Erythroblast (primary cell): ENCODE measurements at regions not wholly inside any gene's neighbourhood (a gene's known extent, or its start where the extent isn't known, plus 50 kb on each side); places are given as distances from the start of the nearest gene placed in this dataset.

Experiments
- DNase-seq, 2 experiments: peaks; one replicate each; lab custom pipeline; 2025; lab: John Stamatoyannopoulos, UW
- GATA1 ChIP-seq: IDR thresholded peaks from 2 replicates; pipeline ENCODE4 v1.6.1; 2011; ENCODE audit warnings: low read depth, mild to moderate bottlenecking, control low read depth, low read length, moderate library complexity
- POLR2A ChIP-seq: IDR thresholded peaks from 2 replicates; pipeline ENCODE4 v1.6.1; 2011; ENCODE audit warnings: mild to moderate bottlenecking, low read length

- no peak for DNase-seq
- TF ChIP-seq GATA1 (no peak), POLR2A (no peak)
Measured at GRCh38 chr7:47145982-47146381, 435.9 kb downstream of the TNS3 start.

GRCh38 chr7:47145186-47145725, 436.7 kb downstream of the TNS3 start:
- no peak for DNase-seq
- no peak for TF ChIP-seq GATA1
- no peak for TF ChIP-seq POLR2A

- TF ChIP-seq GATA1: no peak
- TF ChIP-seq POLR2A: no peak
- no peak for DNase-seq
Measured at GRCh38 chr7:47143339-47143738, 438.6 kb downstream of the TNS3 start.

- TF ChIP-seq GATA1: no peak
- TF ChIP-seq POLR2A: no peak
- DNase-seq: no peak
Measured at GRCh38 chr7:47142867-47143175, 439.1 kb downstream of the TNS3 start.

GRCh38 chr7:47142169-47142866, 439.6 kb downstream of the TNS3 start:
- DNase-seq: peak; percentile 6 to 10

DNA sequence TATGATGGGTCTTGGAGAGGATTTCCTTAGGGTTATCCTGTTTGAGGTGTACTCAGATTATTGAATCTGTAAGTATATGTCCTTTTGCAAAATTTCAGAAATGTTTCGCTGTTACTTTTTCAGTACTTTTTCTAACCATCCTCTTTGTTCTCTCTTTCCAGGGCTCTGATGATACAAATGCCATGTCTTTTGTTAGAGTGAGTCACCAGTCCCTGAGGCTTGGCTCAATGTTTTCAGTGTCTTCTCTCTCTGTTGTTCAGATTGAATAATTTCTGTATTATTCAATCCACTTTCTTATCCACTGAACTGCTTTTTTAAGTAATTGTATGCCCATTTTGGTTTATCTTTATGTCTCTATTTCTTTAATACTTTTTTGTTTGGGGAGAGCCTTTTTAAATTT, 449.4 kb downstream of the TNS3 start:
- no peak for DNase-seq
- TF ChIP-seq GATA1: no peak
- no peak for TF ChIP-seq POLR2A

More at GRCh38 chr7:47142169-47142866, 439.6 kb downstream of the TNS3 start:
- TF ChIP-seq POLR2A (no peak), GATA1 (no peak)

DNA sequence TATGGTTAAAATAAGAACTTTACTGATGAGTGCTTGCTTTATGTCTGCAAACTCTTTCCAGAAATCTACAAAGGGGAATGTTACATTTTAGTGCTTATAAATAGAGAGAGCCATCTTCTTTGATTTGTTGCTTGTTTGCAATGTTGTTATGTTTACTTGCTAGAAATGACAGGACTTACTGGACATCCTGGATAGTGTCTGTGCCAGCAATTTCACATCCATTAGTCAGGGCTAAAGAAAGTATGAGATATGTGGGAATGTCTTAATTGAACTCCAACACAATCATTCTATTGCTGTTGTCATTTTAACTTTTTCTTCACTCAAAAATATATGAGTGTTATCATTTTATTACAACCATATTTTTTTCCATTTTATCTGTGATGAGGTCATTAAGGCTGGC, 453.2 kb downstream of the TNS3 start:
- DNase-seq: no peak
- no peak for TF ChIP-seq POLR2A
- TF ChIP-seq GATA1: no peak

- TF ChIP-seq GATA1: no peak
- TF ChIP-seq POLR2A: no peak
- DNase-seq: no peak
Measured at GRCh38 chr7:47125529-47125928, 456.4 kb downstream of the TNS3 start.

- no peak for TF ChIP-seq POLR2A
- no peak for TF ChIP-seq GATA1
- no peak for DNase-seq
Measured at GRCh38 chr7:47119261-47119865, 462.5 kb downstream of the TNS3 start.

DNA sequence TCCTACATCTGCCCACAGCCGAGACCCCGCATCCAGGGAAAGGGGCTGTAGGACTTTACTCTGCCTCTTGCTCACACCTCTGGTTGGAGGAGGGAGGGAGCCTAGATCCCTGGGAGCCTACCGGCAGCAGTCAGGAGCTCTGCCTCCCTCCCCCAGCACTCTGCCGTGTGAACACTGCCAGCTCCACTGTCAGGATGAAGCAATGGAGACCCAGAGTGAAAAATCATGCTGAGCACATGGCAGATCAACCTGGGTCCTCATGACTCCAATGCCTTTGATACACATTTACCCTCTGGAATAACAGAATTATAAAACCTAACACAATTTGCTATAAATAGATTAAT, 477.7 kb downstream of the TNS3 start:
- no peak for DNase-seq

DNA sequence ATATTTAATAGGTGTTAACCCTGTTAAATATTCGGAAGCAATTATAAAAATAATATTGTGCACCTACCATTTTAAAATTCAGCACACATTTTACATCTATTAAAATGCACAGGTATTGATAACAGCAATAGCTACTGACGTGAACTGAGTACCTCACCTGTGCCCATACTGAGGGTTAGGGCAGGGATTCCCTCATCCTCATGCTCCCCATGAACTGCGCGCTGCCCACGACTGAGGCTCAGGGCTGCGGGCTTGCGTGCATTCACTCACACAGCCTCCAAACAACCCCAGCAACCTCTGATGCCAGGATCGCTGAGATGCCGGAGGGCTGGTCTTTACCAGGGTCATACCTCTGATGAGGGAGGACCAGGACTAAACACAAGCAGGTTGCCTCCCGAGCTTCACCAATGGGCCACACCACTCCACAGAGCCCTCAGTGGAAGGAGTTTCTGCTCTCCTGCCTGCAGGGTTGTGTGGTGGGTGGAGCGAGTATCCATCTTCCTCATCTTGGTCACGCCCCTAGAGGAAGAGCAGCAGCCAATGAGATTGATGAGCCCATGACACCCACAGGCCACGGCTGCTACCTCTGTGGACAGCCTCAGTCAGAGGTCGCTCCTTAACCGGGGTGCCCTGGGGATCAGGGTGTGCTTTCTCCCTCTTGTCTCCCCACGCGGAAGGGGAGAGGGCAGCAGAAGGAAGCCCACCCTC, 478.3 kb downstream of the TNS3 start:
- TF ChIP-seq POLR2A (no peak), GATA1 (no peak)
- DNase-seq: no peak

More for the DNA sequence above, 477.7 kb downstream of the TNS3 start:
- TF ChIP-seq POLR2A: no peak
- no peak for TF ChIP-seq GATA1

DNA sequence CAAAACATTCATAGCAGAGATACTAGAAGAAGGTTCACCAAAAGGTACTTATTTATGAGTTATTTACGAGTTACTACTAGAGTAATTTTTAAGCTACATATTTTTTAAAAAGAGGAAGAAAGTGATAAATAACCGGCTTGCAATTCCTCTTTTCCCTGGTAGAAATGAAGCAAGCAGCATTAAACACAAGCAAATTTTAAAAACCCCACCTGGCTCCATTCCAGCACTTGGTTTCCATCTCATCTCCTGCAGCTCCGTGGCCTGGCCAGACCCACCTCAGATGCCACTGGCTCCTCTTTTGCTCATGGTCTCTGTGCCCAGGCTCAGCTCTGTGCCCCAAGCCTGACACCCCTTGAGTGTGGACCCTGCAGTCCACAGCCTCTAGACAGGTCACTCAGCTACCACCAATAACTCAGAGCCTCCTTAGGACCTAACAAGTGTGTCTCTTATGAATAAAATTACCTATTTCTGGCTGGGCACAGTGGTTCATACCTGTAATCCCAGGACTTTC, 479.5 kb downstream of the TNS3 start:
- DNase-seq: no peak
- TF ChIP-seq POLR2A (no peak), GATA1 (no peak)

DNA sequence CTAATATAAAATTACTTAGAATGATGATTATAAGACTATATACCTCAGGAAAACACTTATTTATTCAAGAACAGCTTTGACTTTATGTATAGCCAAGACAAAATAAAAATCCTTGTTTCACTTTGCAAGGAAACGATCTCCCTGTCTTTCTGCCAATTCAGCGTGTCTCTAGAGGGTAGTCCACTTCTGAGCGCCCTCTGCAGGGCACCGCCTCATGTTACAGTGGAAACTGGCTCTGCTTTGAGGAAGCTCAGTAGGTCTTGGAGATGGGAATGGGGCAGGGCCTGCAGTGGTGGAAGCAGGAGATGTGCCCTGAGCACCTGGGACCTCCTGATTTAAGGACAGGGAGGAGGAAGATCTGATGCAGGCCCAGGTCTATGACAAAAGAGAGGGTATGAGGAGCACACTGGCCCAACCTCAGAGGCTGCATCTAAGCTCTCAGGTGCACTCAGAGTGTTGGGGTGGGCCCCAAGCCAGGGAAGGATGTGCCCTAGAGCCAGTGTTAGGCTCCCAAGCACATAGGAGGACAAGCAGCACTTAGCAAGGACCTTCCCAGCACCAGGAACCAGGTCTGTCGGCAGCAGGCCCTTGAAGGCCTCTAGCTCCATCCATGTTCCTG, 481.0 kb downstream of the TNS3 start:
- DNase-seq: peak; percentile 13 to 41
- no peak for TF ChIP-seq POLR2A
- TF ChIP-seq GATA1: no peak
